Upper lobe of left lung (tissue), 4 donors: ENCODE measurements at regions not wholly inside any gene's neighbourhood (a gene's known extent, or its start where the extent isn't known, plus 50 kb on each side); places are given as distances from the start of the nearest gene placed in this dataset.
"Not testable (repeated sequence)": the region's sequence is repeated elsewhere in the genome, so short reads cannot be mapped to it uniquely, and the experiment has no call there.

Experiments used
- CTCF ChIP-seq, 6 experiments: fragments of 450-650 bp in 4 of 6; fragments of 200-600 bp in 2 of 6; sonication (generic) in 2 of 6; IDR thresholded peaks; one replicate each; pipeline ENCODE4 v1.5.1; 2016 to 2019; ENCODE audit warnings: antibody characterized with exemption in 6 of 6
- POLR2A ChIP-seq, 4 donors: fragments of 450-650 bp; IDR thresholded peaks; one replicate each; pipeline ENCODE4 v1.5.1; 2016 to 2017; ENCODE audit warnings: antibody characterized with exemption in 4 of 4, mild to moderate bottlenecking in 2 of 4

DNA sequence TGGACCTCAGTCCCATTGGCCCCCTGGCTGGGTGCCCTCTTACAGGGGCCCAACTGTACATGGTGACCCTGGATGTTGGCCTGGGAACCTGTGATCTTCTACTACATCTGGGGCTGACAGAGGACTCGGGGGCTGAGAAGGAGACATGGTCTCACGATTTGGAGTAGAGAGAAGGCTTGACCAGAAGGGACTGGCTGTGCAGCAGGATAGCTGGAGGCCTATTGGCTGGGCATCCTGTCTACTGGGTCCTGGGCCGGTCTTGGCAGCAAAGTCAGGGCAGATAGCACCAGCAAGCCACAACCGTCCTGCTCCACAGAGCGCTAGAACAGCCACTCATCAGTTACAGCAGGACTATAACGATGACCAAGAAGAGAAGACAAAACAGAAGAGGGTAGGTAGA, 66.4 kb upstream of the PLGLB1 start:
- TF ChIP-seq POLR2A, CTCF (IDR thresholded peaks at IDR 0.05): not testable (repeated sequence)
